ENCODE measurements at regions not wholly inside any gene's neighbourhood (a gene's known extent, or its start where the extent isn't known, plus 50 kb on each side); places are given as distances from the start of the nearest gene placed in this dataset.
"Not testable (repeated sequence)": the region's sequence is repeated elsewhere in the genome, so short reads cannot be mapped to it uniquely, and the experiment has no call there.

DNA sequence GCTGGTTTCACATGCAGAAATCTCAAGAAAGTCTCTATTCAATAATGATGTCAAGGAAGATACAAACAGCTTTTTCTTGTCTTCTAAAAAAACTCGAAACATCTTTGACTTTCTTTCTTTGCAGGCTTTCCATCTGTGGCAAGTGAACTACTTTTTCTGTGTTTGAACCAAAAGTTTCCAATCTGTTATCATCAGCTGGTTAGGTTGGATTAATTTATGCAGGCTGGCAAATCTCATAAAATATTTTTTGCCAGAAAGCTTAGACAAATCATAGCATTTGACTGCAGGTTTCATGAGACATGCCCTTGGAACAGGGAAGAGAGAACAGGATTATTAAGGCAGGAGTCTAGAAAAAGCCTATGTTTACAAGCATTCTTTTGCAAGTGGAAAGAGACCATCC is 86.1 kb upstream of the ARHGAP42 start:
- Histone ChIP-seq H3K27ac (ENCODE audit: low read length) (no peak overlapping the region), H3K4me3 (ENCODE audit: low read depth in 2 of 2, low read length in 2 of 2) (no peak overlapping the region), H3K36me3 (ENCODE audit: control insufficient read depth, insufficient read depth, low read length) (no peaks in the 10 kb centered on the region), H3K27me3 (ENCODE audit: control insufficient read depth, insufficient read depth, low read length) (no peaks in the 10 kb centered on the region), H3K9me3 (ENCODE audit: control insufficient read depth, insufficient read depth, low read depth, low read length) (no peaks in the 10 kb centered on the region), H3K4me1 (ENCODE audit: control insufficient read depth, insufficient read depth, low read length) (no peaks in the 10 kb centered on the region)
- no peak for DNase-seq (ENCODE audit: low read depth, low spot score)
- in situ Hi-C loops (cut with HindIII; ENCODE audit: low pct_unique_long_range_greater_than_20kb, low sequenced_read_pairs) = no loop called here
- intact Hi-C loops (cut with micrococcal nuclease; ENCODE audit: unreplicated experiment) = no loop called here
- POLR2A ChIA-PET = no interaction called here
- no peak for TF ChIP-seq POLR2AphosphoS5 (IDR thresholded peaks at IDR 0.05; ENCODE audit: low read depth, low read length)
- TF ChIP-seq, protein P1, sequence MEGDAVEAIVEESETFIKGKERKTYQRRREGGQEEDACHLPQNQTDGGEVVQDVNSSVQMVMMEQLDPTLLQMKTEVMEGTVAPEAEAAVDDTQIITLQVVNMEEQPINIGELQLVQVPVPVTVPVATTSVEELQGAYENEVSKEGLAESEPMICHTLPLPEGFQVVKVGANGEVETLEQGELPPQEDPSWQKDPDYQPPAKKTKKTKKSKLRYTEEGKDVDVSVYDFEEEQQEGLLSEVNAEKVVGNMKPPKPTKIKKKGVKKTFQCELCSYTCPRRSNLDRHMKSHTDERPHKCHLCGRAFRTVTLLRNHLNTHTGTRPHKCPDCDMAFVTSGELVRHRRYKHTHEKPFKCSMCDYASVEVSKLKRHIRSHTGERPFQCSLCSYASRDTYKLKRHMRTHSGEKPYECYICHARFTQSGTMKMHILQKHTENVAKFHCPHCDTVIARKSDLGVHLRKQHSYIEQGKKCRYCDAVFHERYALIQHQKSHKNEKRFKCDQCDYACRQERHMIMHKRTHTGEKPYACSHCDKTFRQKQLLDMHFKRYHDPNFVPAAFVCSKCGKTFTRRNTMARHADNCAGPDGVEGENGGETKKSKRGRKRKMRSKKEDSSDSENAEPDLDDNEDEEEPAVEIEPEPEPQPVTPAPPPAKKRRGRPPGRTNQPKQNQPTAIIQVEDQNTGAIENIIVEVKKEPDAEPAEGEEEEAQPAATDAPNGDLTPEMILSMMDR (IDR thresholded peaks at IDR 0.05) = no peak
- TF ChIP-seq, protein P2, sequence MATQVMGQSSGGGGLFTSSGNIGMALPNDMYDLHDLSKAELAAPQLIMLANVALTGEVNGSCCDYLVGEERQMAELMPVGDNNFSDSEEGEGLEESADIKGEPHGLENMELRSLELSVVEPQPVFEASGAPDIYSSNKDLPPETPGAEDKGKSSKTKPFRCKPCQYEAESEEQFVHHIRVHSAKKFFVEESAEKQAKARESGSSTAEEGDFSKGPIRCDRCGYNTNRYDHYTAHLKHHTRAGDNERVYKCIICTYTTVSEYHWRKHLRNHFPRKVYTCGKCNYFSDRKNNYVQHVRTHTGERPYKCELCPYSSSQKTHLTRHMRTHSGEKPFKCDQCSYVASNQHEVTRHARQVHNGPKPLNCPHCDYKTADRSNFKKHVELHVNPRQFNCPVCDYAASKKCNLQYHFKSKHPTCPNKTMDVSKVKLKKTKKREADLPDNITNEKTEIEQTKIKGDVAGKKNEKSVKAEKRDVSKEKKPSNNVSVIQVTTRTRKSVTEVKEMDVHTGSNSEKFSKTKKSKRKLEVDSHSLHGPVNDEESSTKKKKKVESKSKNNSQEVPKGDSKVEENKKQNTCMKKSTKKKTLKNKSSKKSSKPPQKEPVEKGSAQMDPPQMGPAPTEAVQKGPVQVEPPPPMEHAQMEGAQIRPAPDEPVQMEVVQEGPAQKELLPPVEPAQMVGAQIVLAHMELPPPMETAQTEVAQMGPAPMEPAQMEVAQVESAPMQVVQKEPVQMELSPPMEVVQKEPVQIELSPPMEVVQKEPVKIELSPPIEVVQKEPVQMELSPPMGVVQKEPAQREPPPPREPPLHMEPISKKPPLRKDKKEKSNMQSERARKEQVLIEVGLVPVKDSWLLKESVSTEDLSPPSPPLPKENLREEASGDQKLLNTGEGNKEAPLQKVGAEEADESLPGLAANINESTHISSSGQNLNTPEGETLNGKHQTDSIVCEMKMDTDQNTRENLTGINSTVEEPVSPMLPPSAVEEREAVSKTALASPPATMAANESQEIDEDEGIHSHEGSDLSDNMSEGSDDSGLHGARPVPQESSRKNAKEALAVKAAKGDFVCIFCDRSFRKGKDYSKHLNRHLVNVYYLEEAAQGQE (IDR thresholded peaks at IDR 0.05; ENCODE audit: insufficient read depth in 1 of 2, low read depth in 2 of 2, low read length in 1 of 2) = no peak
- no peak for TF ChIP-seq TCF7L2 (IDR thresholded peaks at IDR 0.05; ENCODE audit: low read depth, low read length)
- no peak for TF ChIP-seq SIN3A (IDR thresholded peaks at IDR 0.05; ENCODE audit: borderline replicate concordance, insufficient read depth, low read depth, low read length)
- ATAC-seq = no peak
- BruUV-seq (replicated peaks) = no TSS peak
- CTCF ChIA-PET = no interaction called here

DNA sequence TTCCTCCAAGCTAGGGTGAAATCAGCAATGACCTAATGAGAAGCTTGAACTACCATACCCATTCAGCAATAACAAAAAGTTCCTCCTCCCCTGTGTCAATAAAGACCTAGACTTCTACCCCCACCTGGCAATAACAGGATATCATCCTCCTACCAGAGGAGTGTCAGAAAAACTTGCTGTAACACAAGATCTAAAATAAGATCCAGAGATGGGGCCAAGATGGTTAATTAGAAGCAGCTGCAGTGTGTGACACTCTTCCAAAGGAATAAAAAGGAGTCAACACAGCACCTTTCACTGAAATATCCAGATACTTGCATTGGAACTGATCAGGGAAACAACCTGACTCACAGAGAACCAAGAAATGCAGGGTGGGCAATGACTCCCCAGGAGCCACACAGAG is 84.4 kb upstream of the ARHGAP42 start:
- Histone ChIP-seq H3K36me3 (ENCODE audit: control insufficient read depth, insufficient read depth, low read length) (no peaks in the 10 kb centered on the region), H3K4me1 (ENCODE audit: control insufficient read depth, insufficient read depth, low read length) (no peaks in the 10 kb centered on the region), H3K4me3 (ENCODE audit: low read depth in 2 of 2, low read length in 2 of 2) (no peak overlapping the region), H3K27ac (ENCODE audit: low read length) (no peak overlapping the region), H3K9me3 (ENCODE audit: control insufficient read depth, insufficient read depth, low read depth, low read length) (no peaks in the 10 kb centered on the region), H3K27me3 (ENCODE audit: control insufficient read depth, insufficient read depth, low read length) (no peaks in the 10 kb centered on the region)
- POLR2A ChIA-PET = no interaction called here
- intact Hi-C loops (cut with micrococcal nuclease; ENCODE audit: unreplicated experiment) (no loop called here), in situ Hi-C loops (cut with HindIII; ENCODE audit: low pct_unique_long_range_greater_than_20kb, low sequenced_read_pairs) (no loop called here)
- no peak for TF ChIP-seq TCF7L2 (IDR thresholded peaks at IDR 0.05; ENCODE audit: low read depth, low read length)
- TF ChIP-seq, protein P2 (IDR thresholded peaks at IDR 0.05; ENCODE audit: insufficient read depth in 1 of 2, low read depth in 2 of 2, low read length in 1 of 2) = no peak
- TF ChIP-seq, protein P1 (IDR thresholded peaks at IDR 0.05) = no peak
- ATAC-seq = no peak
- no peak for DNase-seq (ENCODE audit: low read depth, low spot score)
- CTCF ChIA-PET = interaction anchor here (0.6 kb wide), 1 partner anchor 737 kb away, joined by 3 read pairs; no protein-coding TSS in a partner anchor
- no TSS peak for BruUV-seq (replicated peaks)

DNA sequence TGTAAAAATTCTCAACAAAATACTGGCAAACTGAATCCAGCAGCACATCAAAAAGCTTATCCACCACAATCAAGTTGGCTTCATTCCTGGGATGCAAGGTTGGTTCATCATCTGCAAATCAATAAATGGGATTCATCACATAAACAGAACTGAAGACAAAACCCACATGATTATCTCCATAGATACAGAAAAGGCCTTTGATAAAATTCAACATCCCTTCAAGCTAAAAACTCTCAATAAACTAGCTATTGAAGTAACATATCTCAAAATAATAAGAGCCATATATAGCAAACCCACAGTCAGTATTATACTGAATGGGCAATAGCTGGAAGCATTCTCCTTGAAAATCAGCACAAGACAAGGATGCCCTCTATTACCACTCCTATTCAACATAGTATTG is 79.3 kb upstream of the ARHGAP42 start:
- ATAC-seq; H3K9me3 ChIP-seq (ENCODE audit: control insufficient read depth, insufficient read depth, low read depth, low read length); H3K4me3 ChIP-seq (ENCODE audit: low read depth in 2 of 2, low read length in 2 of 2); H3K4me1 ChIP-seq (ENCODE audit: control insufficient read depth, insufficient read depth, low read length); H3K36me3 ChIP-seq (ENCODE audit: control insufficient read depth, insufficient read depth, low read length); BruUV-seq (replicated peaks); intact Hi-C loops (cut with micrococcal nuclease; ENCODE audit: unreplicated experiment); POLR2A ChIA-PET; H3K27me3 ChIP-seq (ENCODE audit: control insufficient read depth, insufficient read depth, low read length); CTCF ChIA-PET; in situ Hi-C loops (cut with HindIII; ENCODE audit: low pct_unique_long_range_greater_than_20kb, low sequenced_read_pairs); H3K27ac ChIP-seq (ENCODE audit: low read length); DNase-seq (ENCODE audit: low read depth, low spot score): not testable (repeated sequence)

Measured in Panc1 (cell line).